ENCODE measurements at regions not wholly inside any gene's neighbourhood (a gene's known extent, or its start where the extent isn't known, plus 50 kb on each side); places are given as distances from the start of the nearest gene placed in this dataset.
"Not testable (repeated sequence)": the region's sequence is repeated elsewhere in the genome, so short reads cannot be mapped to it uniquely, and the experiment has no call there.

GRCh38 chr4:10861036-10861435, 176.5 kb upstream of the CLNK start:
- DNase-seq (ENCODE audit: insufficient read length, low spot score): no peak
- TF ChIP-seq POLR2A (IDR thresholded peaks at IDR 0.05; ENCODE audit: low read depth, low read length): no peak
- FAIRE-seq: no peak

GRCh38 chr4:10856271-10856782, 171.8 kb upstream of the CLNK start:
- FAIRE-seq: no peak
- no peak for DNase-seq (ENCODE audit: insufficient read length, low spot score)
- TF ChIP-seq POLR2A (IDR thresholded peaks at IDR 0.05; ENCODE audit: low read depth, low read length): no peak

DNA sequence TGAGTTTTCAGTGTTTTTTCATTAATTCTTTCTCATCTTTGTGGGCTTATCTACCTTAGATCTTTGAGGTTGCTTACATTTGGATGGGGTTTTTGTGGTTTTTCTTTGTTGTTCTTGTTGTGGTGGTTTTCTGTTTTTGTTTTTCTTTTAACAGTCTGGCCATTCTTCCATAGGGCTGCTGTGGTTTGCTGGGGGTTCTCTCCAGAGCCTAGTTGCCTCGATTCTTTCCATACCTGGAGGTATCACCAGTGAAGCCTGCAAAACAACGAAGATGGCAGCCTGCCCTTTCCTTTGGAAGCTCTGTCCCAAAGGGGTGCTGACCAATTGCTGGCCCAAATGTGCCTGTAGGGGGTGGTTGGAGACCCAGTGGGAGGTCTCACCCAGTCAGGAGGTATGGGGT, 168.6 kb upstream of the CLNK start:
- FAIRE-seq: no peak
- no peak for TF ChIP-seq POLR2A (IDR thresholded peaks at IDR 0.05; ENCODE audit: low read depth, low read length)
- DNase-seq (ENCODE audit: insufficient read length, low spot score): no peak

- FAIRE-seq (no peak), DNase-seq (ENCODE audit: insufficient read length, low spot score) (no peak)
- TF ChIP-seq POLR2A (IDR thresholded peaks at IDR 0.05; ENCODE audit: low read depth, low read length): no peak
Measured at GRCh38 chr4:10841697-10842096, 157.1 kb upstream of the CLNK start.

GRCh38 chr4:10837151-10837550, 152.6 kb upstream of the CLNK start:
- no peak for TF ChIP-seq POLR2A (IDR thresholded peaks at IDR 0.05; ENCODE audit: low read depth, low read length)
- FAIRE-seq: no peak
- no peak for DNase-seq (ENCODE audit: insufficient read length, low spot score)

- TF ChIP-seq POLR2A (IDR thresholded peaks at IDR 0.05; ENCODE audit: low read depth, low read length): no peak
- FAIRE-seq: no peak
- DNase-seq (ENCODE audit: insufficient read length, low spot score): no peak
Measured at GRCh38 chr4:10832806-10833628, 148.4 kb upstream of the CLNK start.

DNA sequence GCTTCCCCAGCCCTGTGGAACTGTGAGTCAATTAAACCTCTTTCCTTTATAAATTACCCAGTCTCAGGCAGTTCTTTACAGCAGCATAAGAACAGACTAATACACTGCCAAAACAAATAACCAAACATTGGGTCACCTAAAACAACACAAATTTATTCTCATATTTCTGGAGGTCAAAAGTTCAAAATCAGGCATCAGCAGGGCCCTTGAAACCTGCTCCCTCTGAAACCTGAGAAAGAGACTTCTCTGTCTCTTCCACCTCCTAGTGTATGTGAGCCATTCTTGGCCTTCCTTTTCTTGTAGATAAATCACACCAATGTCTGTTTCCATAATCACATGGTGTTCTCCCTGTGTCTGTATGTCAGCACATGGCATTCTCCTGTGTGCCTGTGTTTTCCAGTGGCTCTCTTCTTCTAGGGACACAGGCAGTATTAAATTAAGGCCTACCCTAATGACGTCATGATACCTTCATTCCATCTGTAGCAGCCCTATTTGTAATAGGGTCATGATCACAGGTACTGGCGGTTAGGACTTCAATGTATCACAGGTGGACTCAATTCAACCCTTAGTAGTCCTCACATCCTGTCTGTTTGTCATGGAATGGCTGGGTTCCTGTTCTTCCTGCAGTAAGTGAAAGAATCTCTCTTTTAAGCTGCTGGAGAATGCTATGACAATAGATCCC, 147.3 kb upstream of the CLNK start:
- no peak for DNase-seq (ENCODE audit: insufficient read length, low spot score)
- no peak for TF ChIP-seq POLR2A (IDR thresholded peaks at IDR 0.05; ENCODE audit: low read depth, low read length)
- no peak for FAIRE-seq

GRCh38 chr4:10828918-10829538, 144.5 kb upstream of the CLNK start:
- not testable (repeated sequence) for FAIRE-seq; DNase-seq (ENCODE audit: insufficient read length, low spot score)

- TF ChIP-seq POLR2A (IDR thresholded peaks at IDR 0.05; ENCODE audit: low read depth, low read length): no peak
Measured at GRCh38 chr4:10821826-10822225, 137.3 kb upstream of the CLNK start.

DNA sequence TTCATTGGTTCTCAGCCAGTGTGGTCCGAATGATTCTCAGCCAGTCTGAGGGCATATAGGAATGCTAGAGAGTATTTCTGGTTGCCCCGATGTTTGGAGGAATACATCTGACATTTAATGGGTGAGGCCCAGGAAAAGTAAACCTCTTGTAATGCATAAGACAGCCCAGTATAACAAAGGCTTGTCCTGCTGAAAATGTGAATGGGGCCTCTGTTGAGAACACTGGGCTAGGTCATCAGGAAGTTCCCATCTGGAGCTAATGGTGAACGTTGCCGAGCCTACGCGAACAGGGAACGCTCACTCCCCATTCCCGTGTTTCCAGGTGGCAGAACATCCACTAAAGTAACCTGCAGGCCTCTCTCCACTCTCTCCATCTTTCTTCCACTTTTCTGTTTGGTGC, 132.0 kb upstream of the CLNK start:
- DNase-seq (ENCODE audit: insufficient read length, low spot score) (no peak), FAIRE-seq (no peak)
- no peak for TF ChIP-seq POLR2A (IDR thresholded peaks at IDR 0.05; ENCODE audit: low read depth, low read length)

More at GRCh38 chr4:10821826-10822225, 137.3 kb upstream of the CLNK start:
- FAIRE-seq (no peak), DNase-seq (ENCODE audit: insufficient read length, low spot score) (no peak)

- TF ChIP-seq POLR2A (IDR thresholded peaks at IDR 0.05; ENCODE audit: low read depth, low read length): no peak
- no peak for DNase-seq (ENCODE audit: insufficient read length, low spot score)
- no peak for FAIRE-seq
Measured at GRCh38 chr4:10811991-10812390, 127.4 kb upstream of the CLNK start.

DNA sequence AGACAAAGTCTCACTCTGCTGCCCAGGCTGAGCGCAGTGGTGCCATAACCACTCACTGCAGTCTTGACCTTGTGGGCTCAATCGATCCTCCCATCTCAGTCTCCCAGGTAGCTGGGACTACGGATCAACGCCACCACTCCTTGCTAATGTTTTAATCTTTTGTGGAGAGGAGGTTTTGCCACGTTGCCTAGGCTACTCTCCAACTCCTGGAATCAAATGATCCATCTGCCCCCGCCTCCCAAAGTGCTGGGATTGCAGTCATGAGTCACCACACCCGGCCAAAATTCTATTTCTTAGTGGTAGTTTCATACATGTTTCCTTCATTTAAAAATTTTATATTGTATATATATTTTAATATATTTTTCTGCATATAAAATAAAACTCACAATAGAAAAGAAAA, 125.8 kb upstream of the CLNK start:
- TF ChIP-seq POLR2A (IDR thresholded peaks at IDR 0.05; ENCODE audit: low read depth, low read length): no peak
- DNase-seq (ENCODE audit: insufficient read length, low spot score) (no peak), FAIRE-seq (no peak)

DNA sequence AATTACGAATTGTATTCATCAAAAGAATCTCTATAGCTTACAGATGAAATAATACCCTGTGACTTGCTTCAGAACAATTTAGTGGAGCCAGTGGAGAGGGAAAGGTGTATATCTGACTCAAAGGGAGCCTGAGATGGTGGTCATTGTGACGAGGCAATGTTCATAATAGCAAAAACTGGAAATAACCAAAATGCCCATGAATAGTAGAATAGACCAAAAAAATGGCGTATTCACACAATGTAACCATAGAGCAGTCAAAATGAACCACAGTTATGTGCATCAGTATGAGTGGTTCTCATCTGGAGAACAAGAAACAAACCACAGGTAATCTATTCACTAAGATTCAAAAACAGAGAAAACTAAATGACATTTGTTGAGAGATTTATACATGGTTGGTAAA, 125.3 kb upstream of the CLNK start:
- no peak for TF ChIP-seq POLR2A (IDR thresholded peaks at IDR 0.05; ENCODE audit: low read depth, low read length)
- no peak for DNase-seq (ENCODE audit: insufficient read length, low spot score)
- no peak for FAIRE-seq

DNA sequence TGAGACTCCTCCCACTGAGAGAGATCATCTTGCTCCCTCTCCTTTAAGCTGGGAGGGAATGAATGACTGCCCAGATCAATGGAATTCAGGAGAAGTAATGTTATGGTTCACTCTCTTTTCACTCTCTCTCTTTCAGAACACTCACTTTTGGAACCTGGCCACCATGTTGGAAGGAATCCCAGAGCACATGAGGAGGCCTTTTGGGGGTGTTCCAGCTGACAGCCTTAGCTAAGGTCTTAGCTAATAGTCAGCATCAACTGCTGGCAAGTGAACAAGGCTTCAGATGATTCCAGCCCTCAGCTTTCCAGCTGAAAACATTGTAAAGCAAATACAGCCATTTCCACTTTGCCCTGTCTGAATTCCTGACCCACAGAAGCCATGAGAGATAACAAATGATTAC, 124.0 kb upstream of the CLNK start:
- DNase-seq (ENCODE audit: insufficient read length, low spot score) (no peak), FAIRE-seq (no peak)

More for the DNA sequence above, 124.0 kb upstream of the CLNK start:
- no peak for TF ChIP-seq POLR2A (IDR thresholded peaks at IDR 0.05; ENCODE audit: low read depth, low read length)

Measured in H54 (cell line).